Activated CD4-positive, alpha-beta T cell treated with anti-CD3 and anti-CD28 coated beads, Interleukin-2, amount 50 U/mL, for 24 hours (primary cell): ENCODE measurements at regions not wholly inside any gene's neighbourhood (a gene's known extent, or its start where the extent isn't known, plus 50 kb on each side); places are given as distances from the start of the nearest gene placed in this dataset.
"Not testable (repeated sequence)": the region's sequence is repeated elsewhere in the genome, so short reads cannot be mapped to it uniquely, and the experiment has no call there.

ENCODE experiments used
- DNase-seq, 2 donors: peaks; one replicate each; pipeline ENCODE4 v3.0.0-alpha.2; 2020; ENCODE audit warnings: low read depth in 1 of 2, low spot score in 1 of 2

DNA sequence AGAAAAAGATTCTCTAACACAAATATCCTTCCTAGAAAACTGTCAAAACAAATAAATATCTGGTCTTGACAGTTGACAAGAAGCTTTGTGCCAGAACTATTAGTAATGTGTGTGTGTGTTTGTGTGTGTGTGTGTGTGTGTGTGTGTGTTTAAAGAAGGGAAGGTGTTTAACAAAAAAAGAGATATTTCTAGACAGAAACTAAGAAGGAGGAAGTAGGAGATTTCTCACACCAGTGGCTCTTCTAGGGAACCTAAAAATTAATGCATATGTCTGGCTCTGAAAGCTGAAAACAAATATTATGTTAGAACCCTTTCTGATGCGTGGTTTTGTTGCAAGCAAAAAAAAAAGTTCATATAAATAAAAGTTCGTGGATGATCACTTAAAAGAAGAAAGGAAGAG, 277.5 kb downstream of the RPS4Y2 start:
- DNase-seq, result no peak

DNA sequence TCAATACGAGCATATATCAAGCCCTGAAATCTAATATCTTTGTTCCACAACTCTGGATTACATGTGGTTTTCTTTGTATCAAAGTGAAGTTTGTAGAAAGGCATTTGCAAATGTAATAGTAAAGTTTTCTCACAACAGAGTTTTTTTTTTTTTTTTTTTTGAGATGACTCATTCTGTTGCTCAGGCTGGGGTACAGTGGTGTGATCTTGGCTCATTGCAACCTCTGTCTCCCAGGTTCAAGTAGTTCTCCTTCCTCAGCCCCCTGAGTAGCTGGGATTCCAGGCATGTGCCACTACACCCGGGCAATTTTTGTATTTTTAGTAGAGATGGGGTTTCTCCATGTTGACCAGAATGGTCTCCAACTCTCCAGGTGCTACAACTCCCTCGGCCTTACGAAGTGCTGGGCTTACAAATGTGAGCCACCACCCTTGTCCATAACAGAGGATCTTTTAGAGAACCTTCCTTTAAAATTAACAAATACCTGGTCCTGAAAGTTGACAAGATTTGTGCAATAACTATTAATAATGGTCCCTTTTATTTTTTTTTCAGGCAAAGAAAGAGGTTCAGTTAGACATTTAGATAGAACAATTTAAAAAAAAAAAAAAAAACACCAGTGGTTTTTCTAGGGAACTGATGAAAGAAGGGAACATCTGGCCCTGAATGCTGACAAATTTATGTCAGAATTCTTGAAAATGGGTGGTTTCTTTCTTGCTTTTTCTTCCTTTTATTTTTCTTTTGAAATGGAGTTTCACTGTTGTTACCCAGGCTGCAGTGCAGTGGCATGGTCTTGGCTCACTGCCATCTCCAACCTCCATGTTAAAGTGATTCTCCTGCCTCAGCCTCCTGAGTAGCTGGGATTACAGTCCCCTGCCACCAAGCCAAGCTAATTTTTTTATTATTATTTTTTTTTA, 278.5 kb downstream of the RPS4Y2 start:
- no peak for DNase-seq

- DNase-seq, result not testable (repeated sequence)
These were observed 281.5 kb downstream of the RPS4Y2 start for GRCh38 chrY:21037398-21037797.

DNA sequence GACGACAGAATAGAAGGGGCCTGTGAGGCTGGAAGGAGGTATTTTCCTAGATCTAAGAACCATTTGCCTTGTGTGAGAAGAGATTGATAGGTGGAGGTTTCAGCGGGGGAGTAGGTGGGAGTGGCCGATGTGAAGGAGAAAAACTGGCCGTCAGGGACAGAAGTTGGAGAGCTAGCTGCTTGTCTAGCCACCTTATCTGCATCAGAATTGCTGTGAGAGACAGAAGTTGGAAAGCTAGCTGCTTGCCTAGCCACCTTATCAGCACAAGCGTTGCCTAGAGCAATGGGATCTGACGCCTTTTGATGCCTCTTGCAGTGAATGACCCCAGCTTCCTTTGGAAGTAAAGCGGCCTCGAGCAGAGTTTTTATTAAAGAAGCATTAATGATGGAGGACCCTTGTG, 283.9 kb downstream of the RPS4Y2 start:
- no peak for DNase-seq

GRCh38 chrY:21040711-21041110, 284.8 kb downstream of the RPS4Y2 start:
- DNase-seq, result not testable (repeated sequence)

DNA sequence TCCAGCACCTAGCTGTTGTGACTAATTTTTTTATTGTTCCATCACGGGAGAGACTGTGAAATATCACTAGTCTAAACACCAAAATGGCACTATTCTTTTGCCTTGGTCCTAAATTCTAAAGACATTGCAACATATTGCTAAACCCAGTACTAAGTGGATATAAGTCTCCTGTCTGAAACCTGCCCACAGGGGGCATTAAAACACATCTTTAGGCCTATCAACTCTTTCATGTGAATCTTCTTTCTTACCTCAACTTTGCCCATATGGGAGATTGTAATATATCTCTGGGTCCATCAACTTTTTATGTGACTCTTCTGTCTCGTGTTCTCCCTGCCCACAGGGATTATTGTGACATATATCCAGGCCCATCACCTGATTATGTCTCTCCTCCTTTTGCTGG, 317.2 kb downstream of the RPS4Y2 start:
- no peak for DNase-seq

DNA sequence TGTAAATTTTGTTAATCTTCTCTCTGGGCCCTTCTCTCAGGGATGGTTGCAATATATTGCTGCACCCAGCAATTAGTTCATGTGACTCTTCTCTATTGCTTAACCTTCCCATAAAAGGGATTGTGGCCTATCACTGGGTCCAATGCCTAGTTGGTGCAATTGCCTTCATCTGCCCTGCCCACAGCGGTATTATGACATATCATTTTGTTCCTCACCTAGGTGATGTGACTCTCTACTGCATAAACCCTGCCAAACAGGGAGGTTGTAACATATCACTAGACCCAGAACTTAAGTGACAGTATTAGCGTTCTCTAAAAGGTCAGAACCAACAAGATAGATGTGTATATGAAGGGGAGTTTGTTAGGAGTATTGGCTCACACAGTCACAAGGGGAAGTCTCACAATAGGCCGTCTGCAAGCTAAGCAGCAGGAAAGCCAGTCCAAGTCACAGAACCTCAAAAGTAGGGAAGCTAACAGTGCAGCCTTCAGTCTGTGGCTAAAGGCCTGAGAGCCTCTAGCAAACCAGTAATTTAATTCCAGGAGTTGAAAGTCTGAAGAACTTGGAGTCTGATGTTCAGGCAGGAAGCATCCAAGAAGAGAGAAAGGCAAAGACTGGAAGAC, 317.8 kb downstream of the RPS4Y2 start:
- no peak for DNase-seq

DNA sequence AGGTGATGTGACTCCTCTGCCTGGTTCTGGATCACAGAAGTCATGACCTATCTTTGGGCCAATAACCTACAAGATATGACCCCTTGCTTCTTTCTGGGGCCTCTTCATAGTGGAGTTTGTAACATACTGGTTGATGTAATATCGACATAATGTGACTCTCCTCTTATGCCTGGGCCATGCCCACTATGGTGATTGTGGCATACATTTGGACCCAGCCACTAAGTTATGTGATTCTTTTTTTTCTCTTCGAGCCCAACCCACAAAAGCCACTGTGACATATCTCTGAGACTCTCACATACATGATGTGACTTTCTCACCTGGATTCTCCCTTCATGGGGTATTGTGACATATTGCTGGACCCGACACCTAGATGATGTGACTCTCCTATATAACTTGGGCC, 319.8 kb downstream of the RPS4Y2 start:
- no peak for DNase-seq

GRCh38 chrY:21079670-21080069, 323.8 kb downstream of the RPS4Y2 start:
- DNase-seq, result no peak

DNA sequence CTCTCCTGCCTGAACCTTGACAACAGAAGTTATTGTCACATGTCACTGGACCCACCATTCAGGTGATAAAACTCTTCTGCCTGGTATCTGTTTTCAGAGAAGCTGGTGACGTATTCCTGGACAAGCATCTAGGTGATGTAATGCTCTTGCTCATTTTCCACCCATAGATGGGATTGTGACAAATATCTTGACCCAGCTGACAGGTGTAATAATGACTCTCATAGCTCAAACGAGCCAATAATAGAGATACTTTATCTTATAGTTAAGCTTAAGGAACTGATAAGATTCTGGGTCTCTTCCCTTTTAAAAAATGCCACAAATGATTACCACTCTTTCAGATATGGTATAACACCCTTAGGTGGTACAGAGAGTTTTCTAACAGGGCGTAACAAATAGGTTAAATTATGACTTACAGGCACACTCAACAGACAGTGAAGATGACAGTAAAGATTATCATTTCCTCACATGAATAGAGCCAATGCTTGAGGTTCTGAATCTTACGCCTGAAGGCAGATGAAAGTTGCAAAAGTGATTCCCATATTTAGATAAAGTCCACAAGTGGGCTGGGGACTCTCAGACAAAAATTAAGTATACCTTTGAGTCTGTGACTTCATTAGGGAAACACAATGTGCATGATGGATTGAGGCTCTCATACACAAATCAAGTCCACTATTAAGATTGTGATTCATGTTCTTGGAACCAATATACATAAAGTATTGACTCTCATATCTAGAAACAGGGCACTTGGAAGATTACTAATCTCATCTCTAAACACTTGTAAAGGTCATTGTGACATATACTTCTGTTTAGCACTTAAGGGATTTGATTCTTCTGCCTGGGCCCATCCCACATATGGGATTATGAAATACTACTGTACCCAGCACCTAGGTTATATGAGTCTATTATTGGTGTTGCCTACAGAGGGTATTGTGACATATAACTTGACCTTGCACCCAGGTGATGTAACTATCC, 326.0 kb downstream of the RPS4Y2 start:
- no peak for DNase-seq

DNA sequence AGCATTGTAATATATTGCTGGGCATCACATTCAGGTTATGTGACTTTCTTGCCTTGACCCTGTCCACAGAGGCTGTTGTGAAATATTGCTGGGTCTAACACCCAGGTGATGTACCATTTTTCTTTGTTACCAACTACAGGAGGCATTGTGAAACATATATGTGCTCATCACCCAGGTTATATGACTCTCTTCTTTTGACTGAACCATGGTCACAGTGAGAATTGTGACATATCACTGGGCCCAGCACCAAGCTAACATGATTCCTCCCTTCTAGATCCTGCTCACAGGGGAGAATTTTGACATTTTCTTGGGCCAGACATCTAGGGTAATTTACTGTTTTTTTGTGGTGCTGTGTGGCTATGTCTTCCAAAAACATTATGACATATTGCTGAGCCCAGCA, 326.7 kb downstream of the RPS4Y2 start:
- DNase-seq, result no peak

DNA sequence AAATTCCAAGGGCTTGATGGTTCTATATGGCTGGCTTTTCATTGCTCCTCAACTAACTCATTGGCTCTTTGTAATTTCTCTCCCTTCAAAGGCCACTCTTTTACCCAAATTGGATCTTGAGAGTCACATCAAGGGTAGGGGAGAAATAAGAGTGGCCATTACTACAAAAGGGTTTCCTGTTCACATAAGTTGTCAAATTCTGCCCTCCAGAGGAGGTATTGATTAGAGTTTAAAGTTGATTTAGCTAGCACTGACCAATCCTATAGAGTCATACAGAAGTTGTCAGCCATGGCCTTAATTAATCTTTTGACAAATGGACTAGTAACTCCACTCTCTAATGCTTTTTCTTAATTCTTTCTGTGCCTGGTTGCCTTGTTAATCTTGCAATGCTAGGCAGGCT, 336.0 kb downstream of the RPS4Y2 start:
- DNase-seq, result no peak

DNA sequence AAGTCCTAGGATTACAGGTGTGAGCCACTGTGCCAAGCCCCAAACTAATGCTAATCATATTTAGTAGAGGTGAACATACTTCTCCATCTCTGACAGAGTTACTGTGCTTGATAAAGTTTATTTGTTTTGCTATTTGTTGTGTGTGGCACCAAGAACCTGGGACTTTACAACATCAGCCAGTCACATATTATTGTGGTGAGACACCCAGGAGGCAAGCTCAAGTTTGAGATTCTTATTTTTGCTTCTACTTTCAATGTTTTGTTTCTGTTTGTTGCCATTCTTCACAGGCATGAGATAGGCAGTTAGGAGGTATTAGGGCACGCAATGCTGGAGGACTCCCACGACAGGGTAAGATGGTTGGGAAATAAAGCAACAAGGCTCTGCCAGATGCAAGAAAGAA, 346.6 kb downstream of the RPS4Y2 start:
- no peak for DNase-seq

- DNase-seq, result no peak
These were observed 348.0 kb downstream of the RPS4Y2 start for GRCh38 chrY:21103885-21104284.

GRCh38 chrY:21105529-21105928, 349.6 kb downstream of the RPS4Y2 start:
- no peak for DNase-seq

GRCh38 chrY:21111313-21111712, 355.4 kb downstream of the RPS4Y2 start:
- DNase-seq, result no peak

GRCh38 chrY:21121065-21121464, 365.2 kb downstream of the RPS4Y2 start:
- DNase-seq, result no peak

DNA sequence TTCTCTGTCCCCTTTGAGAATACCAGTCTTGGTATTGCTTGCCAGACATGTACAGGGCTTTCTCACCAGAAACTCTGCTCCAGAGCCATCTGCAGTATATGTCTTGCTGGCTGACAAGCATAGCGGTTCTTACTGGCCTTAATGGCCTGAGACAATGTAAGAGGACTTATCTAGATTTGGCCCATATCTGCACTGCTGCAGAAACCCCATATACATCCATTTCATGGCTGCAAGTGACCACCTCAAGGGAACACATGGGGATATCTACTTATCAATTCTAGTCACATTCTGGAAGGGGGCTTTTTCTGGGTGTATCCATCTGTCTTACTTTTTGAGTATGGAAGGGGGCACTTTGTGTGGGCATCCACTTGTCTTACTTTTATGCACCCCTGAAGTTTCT, 375.5 kb upstream of the RBMY1B start:
- DNase-seq, result no peak

DNA sequence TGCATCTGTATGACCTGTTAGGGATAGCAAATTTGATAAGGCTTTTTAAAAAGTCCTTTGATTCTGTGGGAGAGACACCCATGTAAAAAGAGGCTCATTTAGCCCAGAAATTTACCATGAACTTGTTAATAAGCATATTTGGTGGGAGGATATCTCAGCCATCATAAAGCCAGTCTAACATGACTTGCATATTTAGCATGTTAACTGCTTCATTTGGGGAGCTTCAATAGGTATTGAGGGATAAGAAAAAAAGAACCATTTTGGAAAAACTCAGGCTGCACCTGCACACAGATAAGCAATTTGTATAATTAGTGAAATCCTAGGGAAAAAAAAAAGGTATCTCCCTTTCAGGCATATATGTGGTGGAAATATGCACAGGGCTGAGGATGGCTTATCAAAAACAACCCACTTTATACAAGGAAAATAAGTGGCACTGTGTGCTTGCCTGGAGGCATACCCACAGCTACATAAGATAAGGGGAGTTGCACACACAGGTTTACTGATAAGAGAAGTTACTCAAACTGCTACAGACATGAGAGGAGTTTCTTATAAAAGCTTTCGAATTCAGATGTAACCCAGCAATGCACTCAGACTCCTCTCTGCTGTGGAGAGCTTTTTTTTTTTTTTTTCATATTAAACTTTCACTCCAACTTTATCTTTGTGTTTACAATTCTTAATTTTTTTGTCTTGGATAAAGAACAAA, 372.9 kb upstream of the RBMY1B start:
- DNase-seq, result no peak

GRCh38 chrY:21146331-21146730, 364.8 kb upstream of the RBMY1B start:
- DNase-seq, result no peak

GRCh38 chrY:21149971-21150370, 361.2 kb upstream of the RBMY1B start:
- no peak for DNase-seq
